Fibroblast of upper back skin (primary cell): ENCODE measurements at regions not wholly inside any gene's neighbourhood (a gene's known extent, or its start where the extent isn't known, plus 50 kb on each side); places are given as distances from the start of the nearest gene placed in this dataset.
"Not testable (repeated sequence)": the region's sequence is repeated elsewhere in the genome, so short reads cannot be mapped to it uniquely, and the experiment has no call there.

Experiments
- DNase-seq: peaks from one replicate; pipeline ENCODE4 v3.0.0-alpha.2; 2013

- DNase-seq = no peak
Observed at GRCh38 chr3:163518065-163518464, 1560.2 kb downstream of the SI start.

- DNase-seq = no peak
Observed at GRCh38 chr3:163513149-163513657, 1565.1 kb downstream of the SI start.

DNA sequence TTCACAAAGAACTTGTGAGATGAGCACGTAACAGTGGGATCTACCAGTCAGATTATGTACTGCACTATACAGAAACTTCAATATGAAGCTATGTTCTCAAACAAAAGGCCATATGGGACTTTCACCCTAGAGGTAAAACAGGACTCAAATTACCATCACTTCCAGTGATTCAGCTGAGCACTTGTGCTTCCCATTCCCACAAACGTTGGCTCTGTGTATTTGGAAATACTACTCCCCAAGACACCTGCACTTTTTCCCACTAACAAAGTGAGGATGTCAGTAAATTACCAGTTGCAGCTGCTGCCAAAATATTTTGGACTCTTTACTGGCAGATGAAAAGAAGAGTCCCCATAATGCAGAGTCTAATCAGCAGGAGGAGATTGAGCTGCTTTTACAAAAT, 1570.1 kb downstream of the SI start:
- no peak for DNase-seq

- no peak for DNase-seq
Observed at GRCh38 chr3:163504974-163505373, 1573.3 kb downstream of the SI start.

GRCh38 chr3:163499736-163500219, 1578.5 kb downstream of the SI start:
- not testable (repeated sequence) for DNase-seq

DNA sequence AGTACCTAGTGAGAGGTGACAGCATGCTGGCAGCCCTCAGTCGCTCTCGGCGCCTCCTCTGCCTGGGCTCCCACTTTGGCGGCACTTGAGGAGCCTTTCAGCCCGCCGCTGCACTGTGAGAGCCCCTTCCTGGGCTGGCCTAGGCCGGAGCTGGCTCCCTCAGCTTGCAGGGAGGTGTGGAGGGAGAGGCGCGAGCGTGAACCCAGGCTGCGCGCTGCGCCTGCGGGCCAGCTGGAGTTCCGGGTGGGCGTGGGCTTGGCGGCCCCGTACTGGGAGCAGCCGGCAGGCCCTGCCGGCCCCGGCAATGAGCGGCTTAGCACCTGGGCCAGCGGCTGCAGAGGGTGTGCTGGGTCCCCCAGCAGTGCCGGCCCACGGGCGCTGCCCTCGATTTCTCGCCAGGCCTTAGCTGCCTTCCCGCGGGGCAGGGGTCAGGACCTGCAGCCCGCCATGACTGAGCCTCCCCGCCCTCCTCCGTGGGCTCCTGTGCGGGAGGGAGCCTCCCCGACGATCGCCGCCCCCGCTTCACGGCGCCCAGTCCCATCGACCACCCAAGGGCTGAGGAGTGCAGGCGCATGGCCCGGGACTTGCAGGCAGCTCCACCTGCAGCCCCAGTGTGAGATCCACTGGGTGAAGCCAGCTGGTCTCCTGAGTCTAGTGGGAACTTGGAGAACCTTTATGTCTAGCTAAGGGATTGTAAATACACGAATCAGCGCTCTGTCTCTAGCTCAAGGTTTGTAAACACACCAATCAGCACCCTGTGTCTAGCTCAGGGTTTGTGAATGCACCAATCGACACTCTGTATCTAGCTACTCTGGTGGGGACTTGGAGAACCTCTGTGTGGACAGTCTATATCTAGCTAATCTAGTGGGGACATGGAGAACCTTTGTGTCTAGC, 1579.2 kb downstream of the SI start:
- not testable (repeated sequence) for DNase-seq

DNA sequence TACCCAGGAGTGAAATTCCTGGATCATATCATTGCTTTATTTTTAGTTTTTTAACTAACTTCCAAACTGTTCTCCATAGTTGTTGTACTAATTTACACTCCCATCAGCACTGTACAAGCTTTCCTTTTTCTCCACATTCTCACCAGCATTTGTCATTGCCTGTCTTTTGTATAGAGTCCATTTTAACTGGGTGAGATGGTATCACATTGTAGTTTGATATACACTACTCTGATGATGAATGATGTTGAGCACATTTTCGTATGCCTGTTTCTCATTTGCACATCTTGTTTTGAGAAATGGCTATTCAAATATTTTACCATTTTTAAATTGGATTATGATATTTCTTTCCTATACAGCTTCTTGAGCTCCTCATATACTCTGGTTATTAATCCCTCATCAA, 1586.6 kb downstream of the SI start:
- no peak for DNase-seq

GRCh38 chr3:163490119-163490518, 1588.2 kb downstream of the SI start:
- peak; percentile 18 for DNase-seq

DNA sequence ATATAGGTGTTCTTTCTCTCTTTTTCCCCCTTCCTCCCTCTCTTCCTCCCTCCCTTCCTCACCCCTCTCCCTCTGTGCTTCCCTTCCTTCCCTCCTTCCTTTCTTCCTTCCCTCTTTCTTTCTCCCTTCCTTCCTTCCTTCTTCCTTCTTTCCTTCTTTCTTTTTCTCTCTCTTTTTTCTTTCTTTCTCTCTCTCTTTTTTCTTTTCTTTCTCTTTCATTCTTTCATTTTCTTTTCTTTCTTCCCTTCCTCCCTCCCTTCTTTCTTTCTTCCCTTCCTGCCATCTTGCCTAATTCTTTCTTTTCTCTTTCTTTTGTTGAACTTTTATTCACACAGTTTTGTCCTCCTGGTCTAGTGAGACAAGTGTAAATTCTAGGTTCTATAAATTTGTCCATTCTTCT, 1595.6 kb downstream of the SI start:
- DNase-seq = no peak

GRCh38 chr3:163481738-163482137, 1596.6 kb downstream of the SI start:
- no peak for DNase-seq

DNA sequence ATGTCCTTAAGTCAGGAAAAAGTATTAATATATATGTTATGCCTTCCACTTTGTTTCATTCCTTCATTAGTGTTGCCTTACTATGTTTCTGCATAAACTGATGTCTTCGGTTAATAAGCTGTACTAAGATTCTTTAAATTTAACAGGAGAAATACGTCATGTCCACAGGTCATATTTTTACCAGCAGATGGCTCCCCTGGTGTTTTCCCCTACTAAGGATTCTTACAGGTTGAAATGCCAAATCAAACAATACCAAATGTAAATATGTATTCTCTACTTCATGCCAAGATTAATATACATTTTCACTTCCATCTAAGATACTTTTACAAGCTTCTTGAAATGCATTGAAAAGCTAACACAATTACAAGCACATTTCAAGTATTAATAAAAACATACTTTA, 1602.1 kb downstream of the SI start:
- DNase-seq = no peak

DNA sequence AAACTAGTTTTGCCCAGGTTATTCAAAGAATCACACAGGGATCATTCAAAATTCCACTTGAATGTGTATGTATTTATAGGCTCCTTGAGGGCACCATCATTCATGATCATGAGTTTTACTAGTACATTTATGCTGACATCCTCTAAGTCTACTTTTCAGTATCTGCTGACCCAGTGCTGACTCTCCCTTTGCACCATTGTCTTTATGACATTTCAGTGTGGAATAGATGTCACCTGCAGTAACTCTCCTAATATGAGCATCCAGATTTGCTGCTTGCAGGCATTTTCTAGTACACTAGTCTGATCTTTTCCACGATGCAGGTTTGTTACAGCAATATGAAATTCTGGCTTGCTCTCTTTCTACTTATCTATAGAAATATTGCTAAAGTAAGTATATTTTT, 1603.5 kb downstream of the SI start:
- DNase-seq = no peak

GRCh38 chr3:163468531-163469335, 1609.6 kb downstream of the SI start:
- DNase-seq = no peak

DNA sequence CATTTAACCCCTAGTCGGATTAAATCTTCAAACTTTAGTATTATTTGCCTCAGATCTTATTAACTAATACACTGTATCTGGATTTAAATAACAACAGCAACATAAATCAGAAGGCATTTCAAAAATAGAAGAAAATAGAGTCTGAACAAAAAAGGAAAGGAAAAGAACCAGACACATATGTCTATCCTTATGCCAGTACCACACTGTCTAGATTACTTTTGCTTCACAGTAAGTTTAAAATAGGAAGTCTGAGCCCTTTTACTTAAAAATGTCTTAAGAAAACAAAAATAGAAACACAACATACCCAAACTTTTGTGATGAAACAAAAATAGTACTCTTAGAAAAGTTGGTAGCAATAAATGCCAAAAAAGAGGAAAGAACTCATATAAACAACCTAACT, 1615.8 kb downstream of the SI start:
- DNase-seq = no peak

DNA sequence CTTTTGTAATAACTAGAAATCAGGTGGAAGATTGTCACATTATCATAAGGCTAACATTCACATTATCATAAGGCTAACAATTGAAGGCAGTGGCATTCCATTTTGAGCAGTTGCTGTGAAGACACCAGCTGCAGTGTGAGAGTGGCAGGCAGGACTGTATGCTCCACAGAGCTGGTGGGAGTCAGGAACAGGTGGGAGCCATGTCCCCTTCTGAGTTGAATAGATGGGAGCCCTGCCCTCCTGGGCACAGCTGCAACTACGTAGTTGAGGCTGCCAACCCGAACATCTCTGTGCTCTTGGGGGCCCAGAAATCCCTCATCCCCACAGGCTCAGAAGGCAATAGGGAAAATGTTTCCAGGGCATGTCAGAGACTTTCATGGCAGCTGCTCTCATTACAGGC, 1627.6 kb downstream of the SI start:
- no peak for DNase-seq

DNA sequence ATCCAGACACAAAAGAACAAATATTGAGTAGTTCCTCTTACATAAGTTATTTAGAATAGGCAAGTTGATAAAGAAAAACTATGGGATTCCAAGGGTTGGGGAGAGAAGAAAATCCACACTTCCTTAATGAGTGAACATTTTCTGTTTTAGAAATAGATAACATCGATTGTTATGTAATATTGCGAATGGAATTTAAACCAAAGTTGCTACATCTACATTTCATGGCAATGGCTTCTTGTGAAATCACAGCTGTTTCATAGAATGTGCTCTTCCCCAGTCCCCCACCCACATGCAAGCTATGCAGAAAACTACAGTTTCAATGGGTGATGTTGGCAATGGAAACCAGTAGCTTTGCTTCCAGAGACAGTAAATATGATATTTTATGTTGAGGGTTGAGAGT, 1639.5 kb downstream of the SI start:
- no peak for DNase-seq

DNA sequence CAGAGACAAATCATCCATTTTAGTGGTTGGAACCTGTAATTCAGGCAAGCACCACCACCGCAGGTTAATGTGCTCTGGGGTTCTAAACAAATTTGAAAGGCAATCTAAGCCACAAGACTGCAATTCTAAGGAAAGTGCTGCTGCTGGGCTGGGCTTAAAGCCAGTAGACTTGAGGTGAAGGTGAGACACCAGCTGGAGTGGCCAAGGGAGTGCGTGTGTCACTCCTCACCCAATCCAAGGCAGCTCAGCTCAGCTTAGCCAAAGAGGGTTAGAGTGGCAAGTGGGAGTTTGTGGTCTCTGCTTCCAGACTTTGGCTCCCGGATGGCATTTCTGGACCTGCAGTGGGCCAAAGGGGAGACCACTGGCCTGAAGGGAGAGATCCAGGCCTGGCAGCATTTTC, 1655.6 kb downstream of the SI start:
- DNase-seq = no peak

GRCh38 chr3:163391407-163392181, 1686.7 kb downstream of the SI start:
- no peak for DNase-seq

DNA sequence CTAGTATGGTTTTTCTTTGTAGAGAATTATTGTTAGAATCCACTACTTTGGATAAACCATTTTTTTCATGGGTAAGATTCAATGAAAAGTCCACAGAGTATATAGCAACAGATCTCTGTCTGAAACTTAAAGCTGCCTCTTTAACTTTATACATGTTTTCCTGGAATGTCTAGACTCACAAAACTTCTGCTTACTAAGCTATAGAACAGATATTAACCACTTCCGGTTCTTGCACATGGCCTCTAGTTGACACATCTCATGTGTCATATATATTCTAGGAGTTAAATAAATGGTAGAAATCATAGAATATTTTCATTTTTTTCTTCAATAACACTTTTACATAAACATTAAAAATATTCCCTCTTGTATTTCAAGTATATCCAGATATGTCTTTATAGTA, 1693.9 kb downstream of the SI start:
- no peak for DNase-seq

GRCh38 chr3:163382183-163382582, 1696.1 kb downstream of the SI start:
- no peak for DNase-seq

DNA sequence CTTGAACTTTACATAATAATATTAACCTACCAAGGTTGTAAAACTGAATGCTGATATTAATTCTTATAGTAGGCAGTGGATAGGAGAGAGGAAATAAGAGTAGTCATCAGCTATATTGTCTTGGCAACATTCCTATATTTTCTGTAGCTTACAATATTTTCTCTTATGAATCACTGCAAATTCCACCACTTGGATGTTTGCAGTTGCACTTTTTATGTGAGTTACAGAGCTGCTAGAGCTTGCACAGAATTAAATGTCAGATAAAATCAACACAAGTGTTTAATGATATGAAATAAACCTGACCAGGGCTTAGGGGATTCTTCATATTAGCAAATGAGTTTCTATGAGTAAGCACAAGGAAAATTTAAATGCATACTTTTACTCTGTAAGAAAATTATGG, 1710.1 kb downstream of the SI start:
- DNase-seq = peak; percentile 34

- no peak for DNase-seq
Observed at GRCh38 chr3:163364717-163365116, 1713.6 kb downstream of the SI start.

DNA sequence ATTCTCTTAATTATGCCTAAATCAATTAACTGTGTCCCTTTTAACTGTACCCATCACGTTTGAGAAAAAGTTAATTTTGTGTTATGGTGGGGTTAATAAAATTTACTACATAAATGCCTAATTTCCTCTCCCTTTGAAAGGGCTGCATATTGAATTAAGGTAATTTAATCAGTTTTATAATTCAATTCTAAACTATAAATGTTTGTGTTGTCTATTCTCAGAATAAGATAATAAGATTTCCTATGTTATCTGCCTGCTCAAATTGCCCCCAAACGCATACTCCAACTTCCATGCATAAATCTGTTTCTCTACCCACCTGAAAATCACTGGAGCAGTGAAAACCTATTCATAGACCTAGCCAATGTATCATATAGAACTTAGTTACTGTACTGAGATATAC, 1716.1 kb downstream of the SI start:
- no peak for DNase-seq
